Thymus (tissue), 11 donors: ENCODE measurements at regions not wholly inside any gene's neighbourhood (a gene's known extent, or its start where the extent isn't known, plus 50 kb on each side); places are given as distances from the start of the nearest gene placed in this dataset.
"Not testable (repeated sequence)": the region's sequence is repeated elsewhere in the genome, so short reads cannot be mapped to it uniquely, and the experiment has no call there.

ENCODE experiments used
- DNase-seq, 9 donors: peaks; one replicate each; pipeline ENCODE4 v3.0.0-alpha.2; 2013; ENCODE audit warnings: low spot score in 9 of 9, low read depth in 6 of 9, missing footprints in 1 of 9
- H3K27ac ChIP-seq, 2 donors: one replicate each; pipeline ENCODE4 v1.5.1; 2013; ENCODE audit warnings: control low read depth in 1 of 2, low read depth in 1 of 2, low read length in 1 of 2, mild to moderate bottlenecking in 1 of 2, moderate library complexity in 1 of 2
- H3K27me3 ChIP-seq, 2 donors: one replicate each; pipeline ENCODE4 v1.5.1; 2013; ENCODE audit warnings: low read length in 1 of 2; ENCODE audit not compliant: control insufficient read depth in 2 of 2, insufficient read depth in 1 of 2
- H3K36me3 ChIP-seq, 2 donors: one replicate each; pipeline ENCODE4 v1.5.1; 2013; ENCODE audit warnings: low read length in 1 of 2, mild to moderate bottlenecking in 1 of 2, moderate library complexity in 1 of 2; ENCODE audit not compliant: control insufficient read depth in 2 of 2, insufficient read depth in 2 of 2
- H3K4me1 ChIP-seq, 2 donors: one replicate each; pipeline ENCODE4 v1.5.1; 2013; ENCODE audit warnings: low read length in 2 of 2; ENCODE audit not compliant: control insufficient read depth in 2 of 2, insufficient read depth in 2 of 2
- H3K4me3 ChIP-seq, 2 donors: one replicate each; pipeline ENCODE4 v1.5.1; 2013; ENCODE audit warnings: low read length in 2 of 2, control low read depth in 1 of 2, mild to moderate bottlenecking in 1 of 2
- H3K9me3 ChIP-seq, 2 donors: one replicate each; pipeline ENCODE4 v1.5.1; 2013; ENCODE audit warnings: low read length in 1 of 2, mild to moderate bottlenecking in 1 of 2; ENCODE audit not compliant: control insufficient read depth in 2 of 2, insufficient read depth in 1 of 2
- WGBS: extraction: QIAGEN DNeasy Blood & Tissue Kit; methylation state at CpG from one replicate; pipeline ENCODE4 v1.1.7; 2013; 5-methylcytosine and 5-hydroxymethylcytosine counted together
- donor health status: healthy.

- H3K9me3 ChIP-seq = no peaks in the 10 kb centered on the region
- H3K27ac ChIP-seq = no peak overlapping the region
- H3K4me1 ChIP-seq = no peaks in the 10 kb centered on the region
- H3K4me3 ChIP-seq = no peak overlapping the region
- no peaks in the 10 kb centered on the region for H3K36me3 ChIP-seq
- H3K27me3 ChIP-seq = no peaks in the 10 kb centered on the region
- DNase-seq = no peak
Measured at GRCh38 chr5:145636371-145636770, 198.8 kb downstream of the PRELID2 start.

- Histone ChIP-seq H3K27me3 (no peaks in the 10 kb centered on the region), H3K9me3 (no peaks in the 10 kb centered on the region), H3K4me3 (no peak overlapping the region), H3K27ac (no peak overlapping the region), H3K36me3 (no peaks in the 10 kb centered on the region), H3K4me1 (no peaks in the 10 kb centered on the region)
- no peak for DNase-seq
- 96% methylated on average over 3 of the region's 3 CpGs for WGBS
Measured at GRCh38 chr5:145633474-145633873, 201.7 kb downstream of the PRELID2 start.

GRCh38 chr5:145632701-145633100, 202.4 kb downstream of the PRELID2 start:
- no peak for DNase-seq
- no peaks in the 10 kb centered on the region for H3K27me3 ChIP-seq
- no peaks in the 10 kb centered on the region for H3K9me3 ChIP-seq
- H3K4me3 ChIP-seq = no peak overlapping the region
- H3K4me1 ChIP-seq = no peaks in the 10 kb centered on the region
- no peaks in the 10 kb centered on the region for H3K36me3 ChIP-seq
- WGBS = 89% methylated on average over 1 of the region's 1 CpG
- H3K27ac ChIP-seq = no peak overlapping the region

GRCh38 chr5:145629047-145629446, 206.1 kb downstream of the PRELID2 start:
- no peaks in the 10 kb centered on the region for H3K4me1 ChIP-seq
- no peaks in the 10 kb centered on the region for H3K36me3 ChIP-seq
- DNase-seq = no peak
- H3K27ac ChIP-seq = no peak overlapping the region
- H3K4me3 ChIP-seq = no peak overlapping the region
- 89% methylated on average over 3 of the region's 3 CpGs for WGBS
- H3K27me3 ChIP-seq = no peaks in the 10 kb centered on the region
- no peaks in the 10 kb centered on the region for H3K9me3 ChIP-seq

GRCh38 chr5:145628525-145628924, 206.6 kb downstream of the PRELID2 start:
- WGBS = 90% methylated on average over 4 of the region's 4 CpGs
- Histone ChIP-seq H3K27me3 (no peaks in the 10 kb centered on the region), H3K36me3 (no peaks in the 10 kb centered on the region), H3K4me1 (no peaks in the 10 kb centered on the region), H3K4me3 (no peak overlapping the region), H3K9me3 (peaks cover 1 to 5% of the 10 kb centered on the region in 2 donors), H3K27ac (no peak overlapping the region)
- DNase-seq = no peak

GRCh38 chr5:145619806-145620310, 215.3 kb downstream of the PRELID2 start:
- Histone ChIP-seq H3K27me3 (no peaks in the 10 kb centered on the region), H3K36me3 (no peaks in the 10 kb centered on the region), H3K4me3 (no peak overlapping the region), H3K9me3 (peaks cover 4 to 12% of the 10 kb centered on the region in 2 donors), H3K27ac (no peak overlapping the region), H3K4me1 (no peaks in the 10 kb centered on the region)
- WGBS = 98% methylated on average over 1 of the region's 1 CpG
- DNase-seq = no peak

- not testable (repeated sequence) for H3K9me3 ChIP-seq, H3K4me1 ChIP-seq, H3K36me3 ChIP-seq, DNase-seq, H3K27ac ChIP-seq, H3K4me3 ChIP-seq, H3K27me3 ChIP-seq
- WGBS = 96% methylated on average over 7 of the region's 7 CpGs
Measured at GRCh38 chr5:145616739-145617138, 218.4 kb downstream of the PRELID2 start.

- H3K4me1 ChIP-seq = no peaks in the 10 kb centered on the region
- 97% methylated on average over 2 of the region's 2 CpGs for WGBS
- DNase-seq = no peak
Measured at GRCh38 chr5:145598983-145599382, 236.2 kb downstream of the PRELID2 start.

GRCh38 chr5:145598184-145598583, 237.0 kb downstream of the PRELID2 start:
- Histone ChIP-seq H3K4me3 (no peak overlapping the region), H3K4me1 (no peaks in the 10 kb centered on the region), H3K36me3 (no peaks in the 10 kb centered on the region), H3K27me3 (no peaks in the 10 kb centered on the region), H3K27ac (no peak overlapping the region), H3K9me3 (no peaks in the 10 kb centered on the region)
- 93% methylated on average over 5 of the region's 5 CpGs for whole genome bisulfite sequencing
- DNase-seq = no peak

More at GRCh38 chr5:145598983-145599382, 236.2 kb downstream of the PRELID2 start:
- Histone ChIP-seq H3K27me3 (no peaks in the 10 kb centered on the region), H3K27ac (no peak overlapping the region), H3K9me3 (no peaks in the 10 kb centered on the region), H3K36me3 (no peaks in the 10 kb centered on the region), H3K4me3 (no peak overlapping the region)

- no peak for DNase-seq
- Histone ChIP-seq H3K4me1 (no peaks in the 10 kb centered on the region), H3K36me3 (no peaks in the 10 kb centered on the region), H3K27me3 (no peaks in the 10 kb centered on the region), H3K4me3 (no peak overlapping the region), H3K27ac (no peak overlapping the region), H3K9me3 (no peaks in the 10 kb centered on the region)
- WGBS = 94% methylated on average over 1 of the region's 1 CpG
Measured at GRCh38 chr5:145591578-145591977, 243.6 kb downstream of the PRELID2 start.
